ENCODE measurements at regions not wholly inside any gene's neighbourhood (a gene's known extent, or its start where the extent isn't known, plus 50 kb on each side); places are given as distances from the start of the nearest gene placed in this dataset.

GRCh38 chr10:107433605-107434004 lies 269.1 kb upstream of the SORCS1 start:
- no peaks in the 10 kb centered on the region for H3K9me3 ChIP-seq (ENCODE audit: control insufficient read depth in 2 of 2, low read length in 2 of 2)
- H3K27me3 ChIP-seq (ENCODE audit: control insufficient read depth in 1 of 2, insufficient read depth in 2 of 2, low read length in 2 of 2) = no peaks in the 10 kb centered on the region
- no peaks in the 10 kb centered on the region for H3K4me1 ChIP-seq (ENCODE audit: control insufficient read depth, insufficient read depth, low read length)
- H3K9ac ChIP-seq (ENCODE audit: low read length in 2 of 2) = no peak overlapping the region
- no peak overlapping the region for H3K4me3 ChIP-seq (ENCODE audit: low read length in 2 of 2)
- H3K27ac ChIP-seq (ENCODE audit: low read length) = no peak overlapping the region
- H3K36me3 ChIP-seq (ENCODE audit: control insufficient read depth in 2 of 2, insufficient read depth in 2 of 2, low read length in 2 of 2) = no peaks in the 10 kb centered on the region

- H3K36me3 ChIP-seq (ENCODE audit: control insufficient read depth in 2 of 2, insufficient read depth in 2 of 2, low read length in 2 of 2) = no peaks in the 10 kb centered on the region
- H3K4me1 ChIP-seq (ENCODE audit: control insufficient read depth, insufficient read depth, low read length) = no peaks in the 10 kb centered on the region
- H3K9me3 ChIP-seq (ENCODE audit: control insufficient read depth in 2 of 2, low read length in 2 of 2) = no peaks in the 10 kb centered on the region
- H3K9ac ChIP-seq (ENCODE audit: low read length in 2 of 2) = no peak overlapping the region
- no peak overlapping the region for H3K27ac ChIP-seq (ENCODE audit: low read length)
- H3K27me3 ChIP-seq (ENCODE audit: control insufficient read depth in 1 of 2, insufficient read depth in 2 of 2, low read length in 2 of 2) = no peaks in the 10 kb centered on the region
- H3K4me3 ChIP-seq (ENCODE audit: low read length in 2 of 2) = no peak overlapping the region
Observed at GRCh38 chr10:107430446-107430845, 265.9 kb upstream of the SORCS1 start.

- Histone ChIP-seq H3K9ac (ENCODE audit: low read length in 2 of 2) (no peak overlapping the region), H3K4me3 (ENCODE audit: low read length in 2 of 2) (no peak overlapping the region), H3K27me3 (ENCODE audit: control insufficient read depth in 1 of 2, insufficient read depth in 2 of 2, low read length in 2 of 2) (no peaks in the 10 kb centered on the region), H3K9me3 (ENCODE audit: control insufficient read depth in 2 of 2, low read length in 2 of 2) (no peaks in the 10 kb centered on the region), H3K36me3 (ENCODE audit: control insufficient read depth in 2 of 2, insufficient read depth in 2 of 2, low read length in 2 of 2) (no peaks in the 10 kb centered on the region), H3K4me1 (ENCODE audit: control insufficient read depth, insufficient read depth, low read length) (no peaks in the 10 kb centered on the region), H3K27ac (ENCODE audit: low read length) (no peak overlapping the region)
Observed at GRCh38 chr10:107427016-107427415, 262.5 kb upstream of the SORCS1 start.

- H3K36me3 ChIP-seq (ENCODE audit: control insufficient read depth in 2 of 2, insufficient read depth in 2 of 2, low read length in 2 of 2) = no peaks in the 10 kb centered on the region
- H3K4me1 ChIP-seq (ENCODE audit: control insufficient read depth, insufficient read depth, low read length) = no peaks in the 10 kb centered on the region
- H3K27ac ChIP-seq (ENCODE audit: low read length) = no peak overlapping the region
- H3K9me3 ChIP-seq (ENCODE audit: control insufficient read depth in 2 of 2, low read length in 2 of 2) = no peaks in the 10 kb centered on the region
- no peak overlapping the region for H3K4me3 ChIP-seq (ENCODE audit: low read length in 2 of 2)
- no peak overlapping the region for H3K9ac ChIP-seq (ENCODE audit: low read length in 2 of 2)
- H3K27me3 ChIP-seq (ENCODE audit: control insufficient read depth in 1 of 2, insufficient read depth in 2 of 2, low read length in 2 of 2) = no peaks in the 10 kb centered on the region
Observed at GRCh38 chr10:107425931-107426553, 261.5 kb upstream of the SORCS1 start.

- H3K27me3 ChIP-seq (ENCODE audit: control insufficient read depth in 1 of 2, insufficient read depth in 2 of 2, low read length in 2 of 2) = no peaks in the 10 kb centered on the region
- H3K4me1 ChIP-seq (ENCODE audit: control insufficient read depth, insufficient read depth, low read length) = no peaks in the 10 kb centered on the region
- H3K9ac ChIP-seq (ENCODE audit: low read length in 2 of 2) = no peak overlapping the region
- no peaks in the 10 kb centered on the region for H3K9me3 ChIP-seq (ENCODE audit: control insufficient read depth in 2 of 2, low read length in 2 of 2)
- H3K27ac ChIP-seq (ENCODE audit: low read length) = no peak overlapping the region
- H3K4me3 ChIP-seq (ENCODE audit: low read length in 2 of 2) = no peak overlapping the region
- no peaks in the 10 kb centered on the region for H3K36me3 ChIP-seq (ENCODE audit: control insufficient read depth in 2 of 2, insufficient read depth in 2 of 2, low read length in 2 of 2)
Observed at GRCh38 chr10:107424628-107425027, 260.1 kb upstream of the SORCS1 start.

- Histone ChIP-seq H3K27ac (ENCODE audit: low read length) (no peak overlapping the region), H3K4me3 (ENCODE audit: low read length in 2 of 2) (no peak overlapping the region), H3K9ac (ENCODE audit: low read length in 2 of 2) (no peak overlapping the region), H3K27me3 (ENCODE audit: control insufficient read depth in 1 of 2, insufficient read depth in 2 of 2, low read length in 2 of 2) (no peaks in the 10 kb centered on the region), H3K36me3 (ENCODE audit: control insufficient read depth in 2 of 2, insufficient read depth in 2 of 2, low read length in 2 of 2) (no peaks in the 10 kb centered on the region), H3K9me3 (ENCODE audit: control insufficient read depth in 2 of 2, low read length in 2 of 2) (no peaks in the 10 kb centered on the region), H3K4me1 (ENCODE audit: control insufficient read depth, insufficient read depth, low read length) (no peaks in the 10 kb centered on the region)
Observed at GRCh38 chr10:107423903-107424302, 259.4 kb upstream of the SORCS1 start.

GRCh38 chr10:107422681-107423080 lies 258.2 kb upstream of the SORCS1 start:
- Histone ChIP-seq H3K4me1 (ENCODE audit: control insufficient read depth, insufficient read depth, low read length) (no peaks in the 10 kb centered on the region), H3K36me3 (ENCODE audit: control insufficient read depth in 2 of 2, insufficient read depth in 2 of 2, low read length in 2 of 2) (no peaks in the 10 kb centered on the region), H3K9ac (ENCODE audit: low read length in 2 of 2) (no peak overlapping the region), H3K4me3 (ENCODE audit: low read length in 2 of 2) (no peak overlapping the region), H3K27me3 (ENCODE audit: control insufficient read depth in 1 of 2, insufficient read depth in 2 of 2, low read length in 2 of 2) (no peaks in the 10 kb centered on the region), H3K9me3 (ENCODE audit: control insufficient read depth in 2 of 2, low read length in 2 of 2) (no peaks in the 10 kb centered on the region), H3K27ac (ENCODE audit: low read length) (no peak overlapping the region)

- no peak overlapping the region for H3K9ac ChIP-seq (ENCODE audit: low read length in 2 of 2)
- no peaks in the 10 kb centered on the region for H3K36me3 ChIP-seq (ENCODE audit: control insufficient read depth in 2 of 2, insufficient read depth in 2 of 2, low read length in 2 of 2)
- no peaks in the 10 kb centered on the region for H3K27me3 ChIP-seq (ENCODE audit: control insufficient read depth in 1 of 2, insufficient read depth in 2 of 2, low read length in 2 of 2)
- H3K27ac ChIP-seq (ENCODE audit: low read length) = no peak overlapping the region
- no peaks in the 10 kb centered on the region for H3K4me1 ChIP-seq (ENCODE audit: control insufficient read depth, insufficient read depth, low read length)
- no peaks in the 10 kb centered on the region for H3K9me3 ChIP-seq (ENCODE audit: control insufficient read depth in 2 of 2, low read length in 2 of 2)
- H3K4me3 ChIP-seq (ENCODE audit: low read length in 2 of 2) = no peak overlapping the region
Observed at GRCh38 chr10:107420196-107420595, 255.7 kb upstream of the SORCS1 start.

- Histone ChIP-seq H3K9me3 (ENCODE audit: control insufficient read depth in 2 of 2, low read length in 2 of 2) (no peaks in the 10 kb centered on the region), H3K27me3 (ENCODE audit: control insufficient read depth in 1 of 2, insufficient read depth in 2 of 2, low read length in 2 of 2) (no peaks in the 10 kb centered on the region), H3K4me3 (ENCODE audit: low read length in 2 of 2) (no peak overlapping the region), H3K9ac (ENCODE audit: low read length in 2 of 2) (no peak overlapping the region), H3K36me3 (ENCODE audit: control insufficient read depth in 2 of 2, insufficient read depth in 2 of 2, low read length in 2 of 2) (no peaks in the 10 kb centered on the region), H3K27ac (ENCODE audit: low read length) (no peak overlapping the region), H3K4me1 (ENCODE audit: control insufficient read depth, insufficient read depth, low read length) (no peaks in the 10 kb centered on the region)
Observed at GRCh38 chr10:107418085-107418806, 253.7 kb upstream of the SORCS1 start.

- H3K27ac ChIP-seq (ENCODE audit: low read length) = no peak overlapping the region
- H3K36me3 ChIP-seq (ENCODE audit: control insufficient read depth in 2 of 2, insufficient read depth in 2 of 2, low read length in 2 of 2) = no peaks in the 10 kb centered on the region
- H3K4me3 ChIP-seq (ENCODE audit: low read length in 2 of 2) = no peak overlapping the region
- no peaks in the 10 kb centered on the region for H3K27me3 ChIP-seq (ENCODE audit: control insufficient read depth in 1 of 2, insufficient read depth in 2 of 2, low read length in 2 of 2)
- no peaks in the 10 kb centered on the region for H3K4me1 ChIP-seq (ENCODE audit: control insufficient read depth, insufficient read depth, low read length)
- no peaks in the 10 kb centered on the region for H3K9me3 ChIP-seq (ENCODE audit: control insufficient read depth in 2 of 2, low read length in 2 of 2)
- H3K9ac ChIP-seq (ENCODE audit: low read length in 2 of 2) = no peak overlapping the region
Observed at GRCh38 chr10:107417446-107417845, 252.9 kb upstream of the SORCS1 start.

GRCh38 chr10:107415446-107415845 lies 250.9 kb upstream of the SORCS1 start:
- Histone ChIP-seq H3K27ac (ENCODE audit: low read length) (no peak overlapping the region), H3K9me3 (ENCODE audit: control insufficient read depth in 2 of 2, low read length in 2 of 2) (no peaks in the 10 kb centered on the region)

More at GRCh38 chr10:107415446-107415845, 250.9 kb upstream of the SORCS1 start:
- Histone ChIP-seq H3K4me3 (ENCODE audit: low read length in 2 of 2) (no peak overlapping the region), H3K36me3 (ENCODE audit: control insufficient read depth in 2 of 2, insufficient read depth in 2 of 2, low read length in 2 of 2) (no peaks in the 10 kb centered on the region), H3K27me3 (ENCODE audit: control insufficient read depth in 1 of 2, insufficient read depth in 2 of 2, low read length in 2 of 2) (no peaks in the 10 kb centered on the region), H3K9ac (ENCODE audit: low read length in 2 of 2) (no peak overlapping the region), H3K4me1 (ENCODE audit: control insufficient read depth, insufficient read depth, low read length) (no peaks in the 10 kb centered on the region)

Data from stomach smooth muscle (tissue), 2 donors.